PC-3 (cell line): ENCODE measurements at regions not wholly inside any gene's neighbourhood (a gene's known extent, or its start where the extent isn't known, plus 50 kb on each side); places are given as distances from the start of the nearest gene placed in this dataset.

Source experiments
- CTCF ChIP-seq: fragments of 300-600 bp; sonication (generic); conservative IDR thresholded peaks from 2 replicates; pipeline ENCODE4 v1.5.1; 2017; ENCODE audit warnings: antibody characterized with exemption, low read depth, mild to moderate bottlenecking, low read length
- EZH2 ChIP-seq: fragments of 300-600 bp; sonication (generic); IDR thresholded peaks from one replicate; pipeline ENCODE4 v1.6.1; 2017; ENCODE audit warnings: antibody characterized with exemption, mild to moderate bottlenecking, low read length; ENCODE audit not compliant: unreplicated experiment

GRCh38 chr12:77343291-77343690 is 277.9 kb upstream of the E2F7 start:
- no peak for TF ChIP-seq CTCF
- TF ChIP-seq EZH2, result no peak
